Neuronal stem cell (in vitro differentiated cells): ENCODE measurements at regions not wholly inside any gene's neighbourhood (a gene's known extent, or its start where the extent isn't known, plus 50 kb on each side); places are given as distances from the start of the nearest gene placed in this dataset.

ENCODE experiments used
- DNase-seq: peaks from one replicate; pipeline ENCODE4 v3.0.0-alpha.2; 2013; ENCODE audit warnings: low spot score
- H2AFZ ChIP-seq: one replicate; pipeline ENCODE4 v1.6.1; 2013; ENCODE audit warnings: mild to moderate bottlenecking, low read length, inconsistent platforms
- H2AK5ac ChIP-seq: 2 replicates; pipeline ENCODE4 v1.6.1; 2013; ENCODE audit warnings: low read depth, mild to moderate bottlenecking, inconsistent platforms, low read length, moderate library complexity, mixed read lengths
- H2BK120ac ChIP-seq: 2 replicates; pipeline ENCODE4 v1.6.1; 2013; ENCODE audit warnings: low read depth, mild to moderate bottlenecking, inconsistent platforms, low read length, moderate library complexity, mixed read lengths
- H2BK12ac ChIP-seq: one replicate; pipeline ENCODE4 v1.6.1; 2013; ENCODE audit warnings: low read length, inconsistent platforms
- H2BK15ac ChIP-seq: 2 replicates; pipeline ENCODE4 v1.6.1; 2013; ENCODE audit warnings: mild to moderate bottlenecking, low read length, inconsistent platforms, mixed read lengths
- H2BK5ac ChIP-seq: one replicate; pipeline ENCODE4 v1.6.1; 2013; ENCODE audit warnings: inconsistent platforms, mild to moderate bottlenecking, low read length, moderate library complexity
- H3K14ac ChIP-seq: one replicate; pipeline ENCODE4 v1.6.1; 2013; ENCODE audit warnings: low read length, inconsistent platforms
- H3K18ac ChIP-seq: 2 replicates; pipeline ENCODE4 v1.6.1; 2013; ENCODE audit warnings: low read length, inconsistent platforms
- H3K23ac ChIP-seq: 2 replicates; pipeline ENCODE4 v1.6.1; 2013; ENCODE audit warnings: low read depth, mild to moderate bottlenecking, mixed read lengths, low read length, inconsistent platforms; ENCODE audit not compliant: poor library complexity
- H3K27ac ChIP-seq: replicated peaks from 3 replicates; pipeline ENCODE4 v1.5.1; 2013; ENCODE audit warnings: low read length, inconsistent platforms
- H3K27me3 ChIP-seq, 3 experiments: 2 replicates each; pipeline ENCODE4 v1.6.1; 2013; ENCODE audit warnings: low read length in 3 of 3, mild to moderate bottlenecking in 2 of 3, inconsistent platforms in 1 of 3, low read depth in 1 of 3, mixed read lengths in 1 of 3, moderate library complexity in 1 of 3; ENCODE audit not compliant: control insufficient read depth in 3 of 3, insufficient read depth in 3 of 3
- H3K36me3 ChIP-seq, 2 donors: replicated peaks in 1 of 2; 2 replicates each; pipeline ENCODE4 v1.6.1; 2013; ENCODE audit warnings: low read length in 2 of 2; ENCODE audit not compliant: control insufficient read depth in 2 of 2, insufficient read depth in 2 of 2
- H3K4ac ChIP-seq: 2 replicates; pipeline ENCODE4 v1.6.1; 2013; ENCODE audit warnings: inconsistent platforms, mild to moderate bottlenecking, low read length, moderate library complexity
- H3K4me1 ChIP-seq, 2 donors: 1 replicate in 1 of 2; 2 replicates in 1 of 2; pipeline ENCODE4 v1.6.1; 2013; ENCODE audit warnings: low read length in 2 of 2, low read depth in 1 of 2; ENCODE audit not compliant: control insufficient read depth in 2 of 2, insufficient read depth in 1 of 2
- H3K4me2 ChIP-seq: one replicate; pipeline ENCODE4 v1.6.1; 2013; ENCODE audit warnings: mild to moderate bottlenecking, low read length, inconsistent platforms; ENCODE audit not compliant: insufficient read depth, poor library complexity, severe bottlenecking
- H3K4me3 ChIP-seq, 2 donors: 2 replicates each; pipeline ENCODE4 v1.5.1; 2013; ENCODE audit warnings: low read length in 2 of 2, mild to moderate bottlenecking in 2 of 2, inconsistent platforms in 1 of 2, moderate library complexity in 1 of 2
- H3K79me1 ChIP-seq: one replicate; pipeline ENCODE4 v1.6.1; 2013; ENCODE audit warnings: low read depth, mild to moderate bottlenecking, inconsistent platforms, low read length, moderate library complexity
- H3K9ac ChIP-seq: one replicate; pipeline ENCODE4 v1.6.1; 2013; ENCODE audit warnings: mild to moderate bottlenecking, low read depth, low read length, inconsistent platforms; ENCODE audit not compliant: poor library complexity
- H3K9me3 ChIP-seq, 2 donors: replicated peaks in 1 of 2; 2 replicates each; pipeline versions ENCODE3 to v1.6.1; 2013; ENCODE audit warnings: low read length in 2 of 2, mild to moderate bottlenecking in 2 of 2, inconsistent platforms in 1 of 2, low read depth in 1 of 2, mixed read lengths in 1 of 2, moderate library complexity in 1 of 2; ENCODE audit not compliant: control insufficient read depth in 2 of 2, insufficient read depth in 1 of 2
- H4K8ac ChIP-seq: one replicate; pipeline ENCODE4 v1.6.1; 2013; ENCODE audit warnings: low read depth, mild to moderate bottlenecking, inconsistent platforms, low read length, moderate library complexity
- H4K91ac ChIP-seq: one replicate; pipeline ENCODE4 v1.6.1; 2013; ENCODE audit warnings: low read length, low read depth, mild to moderate bottlenecking, inconsistent platforms; ENCODE audit not compliant: poor library complexity
- WGBS, 2 donors: extraction: QIAGEN DNeasy Blood & Tissue Kit; methylation state at CpG; one replicate each; pipeline ENCODE4 v1.1.7; 2013; ENCODE audit warnings: missing lambda C conversion rate in 2 of 2, mixed read lengths in 1 of 2; ENCODE audit not compliant: insufficient read length in 2 of 2, insufficient replicate concordance in 1 of 2; ENCODE audit errors: extremely low coverage in 2 of 2; 5-methylcytosine and 5-hydroxymethylcytosine counted together

DNA sequence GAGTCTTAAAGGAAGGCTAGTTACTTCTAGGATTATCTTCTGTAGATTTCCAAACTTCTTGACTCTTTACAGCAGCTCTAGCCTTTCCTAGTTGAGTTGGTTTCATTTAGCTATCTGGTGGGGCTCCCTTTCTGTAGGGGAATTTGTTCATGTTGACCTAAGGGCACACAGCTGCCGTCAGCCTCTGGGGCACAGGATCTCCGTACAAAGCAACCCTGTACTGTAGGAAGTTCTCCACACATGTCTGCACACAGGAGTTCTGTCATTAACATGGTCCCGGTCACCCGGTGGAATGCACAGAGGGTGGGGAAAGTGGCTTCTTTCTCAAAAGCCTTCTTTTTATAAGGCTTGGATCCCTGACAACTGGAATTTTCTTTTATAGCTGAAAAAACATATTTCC lies 88.7 kb upstream of the TNIK start:
- Histone ChIP-seq H3K9ac (no peak overlapping the region), H2AFZ (peak overlapping the region; percentile 39), H2AK5ac (no peak overlapping the region), H3K4ac (no peak overlapping the region), H4K91ac (no peak overlapping the region), H2BK120ac (no peak overlapping the region), H3K79me1 (no peaks in the 10 kb centered on the region), H3K14ac (no peak overlapping the region), H2BK15ac (no peak overlapping the region), H2BK12ac (no peak overlapping the region), H3K36me3 (no peaks in the 10 kb centered on the region), H3K4me2 (no peak overlapping the region), H4K8ac (no peak overlapping the region), H3K27ac (no peak overlapping the region), H3K27me3 (no peaks in the 10 kb centered on the region), H3K9me3 (no peaks in the 10 kb centered on the region), H3K4me1 (peaks cover 4 to 11% of the 10 kb centered on the region in 2 donors), H3K18ac (no peak overlapping the region), H3K23ac (no peak overlapping the region), H3K4me3 (no peak overlapping the region), H2BK5ac (no peak overlapping the region)
- no peak for DNase-seq
- no CpG with 5 or more reads among the region's 4 CpGs for WGBS, 2 donors

- Histone ChIP-seq H3K36me3 (no peaks in the 10 kb centered on the region), H2AFZ (peak overlapping the region; percentile 48), H4K91ac (no peak overlapping the region), H3K4me2 (no peak overlapping the region), H3K27me3 (no peaks in the 10 kb centered on the region), H2AK5ac (no peak overlapping the region), H3K4ac (no peak overlapping the region), H2BK12ac (no peak overlapping the region), H3K14ac (no peak overlapping the region), H3K79me1 (no peaks in the 10 kb centered on the region), H3K9ac (no peak overlapping the region), H2BK120ac (no peak overlapping the region), H3K27ac (no peak overlapping the region), H3K18ac (no peak overlapping the region), H2BK15ac (no peak overlapping the region), H3K4me3 (no peak overlapping the region), H2BK5ac (no peak overlapping the region), H3K23ac (no peak overlapping the region), H4K8ac (no peak overlapping the region), H3K4me1 (peaks cover 8% of the 10 kb centered on the region in 2 donors), H3K9me3 (no peaks in the 10 kb centered on the region)
- WGBS, 2 donors = no CpG with 5 or more reads among the region's 7 CpGs
- DNase-seq = no peak
Measured at GRCh38 chr3:171543759-171544300, 83.6 kb upstream of the TNIK start.

DNA sequence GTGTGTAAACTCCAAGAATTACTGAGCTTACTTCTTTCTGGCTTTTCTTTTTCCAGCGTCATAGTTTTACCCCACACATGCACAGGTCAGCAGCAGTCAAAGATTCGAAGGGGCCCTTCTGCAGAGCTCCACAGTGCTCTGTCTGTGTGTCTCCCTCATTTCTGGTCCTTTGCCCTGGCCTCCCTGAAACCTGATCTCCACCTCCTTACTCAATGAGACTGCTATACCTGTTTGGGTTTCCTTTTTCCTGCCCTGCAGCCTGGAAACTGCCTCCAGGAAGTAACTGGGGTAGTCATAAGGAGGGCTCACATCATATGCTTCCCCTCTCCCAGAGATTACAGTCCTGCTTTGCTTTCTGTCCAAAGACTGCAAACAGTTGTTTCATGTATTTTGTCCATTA lies 82.8 kb upstream of the TNIK start:
- Histone ChIP-seq H2AK5ac (no peak overlapping the region), H3K9me3 (no peaks in the 10 kb centered on the region), H4K8ac (no peak overlapping the region), H2BK12ac (no peak overlapping the region), H4K91ac (no peak overlapping the region), H3K36me3 (no peaks in the 10 kb centered on the region), H3K4me2 (no peak overlapping the region), H3K27ac (no peak overlapping the region), H2BK120ac (no peak overlapping the region), H3K27me3 (no peaks in the 10 kb centered on the region), H3K4me1 (peaks cover 3 to 5% of the 10 kb centered on the region in 2 donors), H3K9ac (no peak overlapping the region), H3K79me1 (no peaks in the 10 kb centered on the region), H3K14ac (no peak overlapping the region), H3K23ac (no peak overlapping the region), H3K18ac (no peak overlapping the region), H2BK5ac (no peak overlapping the region), H3K4ac (no peak overlapping the region), H2BK15ac (no peak overlapping the region), H2AFZ (peak overlapping the region; percentile 39), H3K4me3 (no peak overlapping the region)
- no CpG with 5 or more reads among the region's 2 CpGs for WGBS, 2 donors
- no peak for DNase-seq

GRCh38 chr3:171541647-171542046 lies 81.4 kb upstream of the TNIK start:
- no peak overlapping the region for H3K14ac ChIP-seq

More at GRCh38 chr3:171541647-171542046, 81.4 kb upstream of the TNIK start:
- no peak overlapping the region for H4K91ac ChIP-seq
- H3K18ac ChIP-seq = no peak overlapping the region
- H3K27ac ChIP-seq = no peak overlapping the region
- H2AK5ac ChIP-seq = no peak overlapping the region
- no peak for DNase-seq
- H2BK15ac ChIP-seq = no peak overlapping the region
- no peak overlapping the region for H2BK12ac ChIP-seq
- no peak overlapping the region for H3K23ac ChIP-seq
- H3K9me3 ChIP-seq = no peaks in the 10 kb centered on the region
- H3K36me3 ChIP-seq = no peaks in the 10 kb centered on the region
- no peak overlapping the region for H3K4me2 ChIP-seq
- H2BK120ac ChIP-seq = no peak overlapping the region
- H3K9ac ChIP-seq = no peak overlapping the region
- no peak overlapping the region for H2BK5ac ChIP-seq
- no peak overlapping the region for H3K4ac ChIP-seq
- H4K8ac ChIP-seq = no peak overlapping the region
- no peaks in the 10 kb centered on the region for H3K27me3 ChIP-seq
- H3K79me1 ChIP-seq = no peaks in the 10 kb centered on the region
- no peak overlapping the region for H3K4me3 ChIP-seq
- H2AFZ ChIP-seq = no peak overlapping the region
- H3K4me1 ChIP-seq = peaks cover 3 to 5% of the 10 kb centered on the region in 2 donors
